Activated CD8-positive, alpha-beta memory T cell treated with anti-CD3 and anti-CD28 coated beads for 36 hours (primary cell): ENCODE measurements at regions not wholly inside any gene's neighbourhood (a gene's known extent, or its start where the extent isn't known, plus 50 kb on each side); places are given as distances from the start of the nearest gene placed in this dataset.

Source experiments
- CTCF ChIA-PET: fragments of 350-600 bp; sonication (Branson Sonifier 250); formaldehyde crosslinking; loops from one replicate; lab custom pipeline; 2021; ENCODE audit warnings: antibody characterized with exemption; lab: Charles Lee
- POLR2A ChIA-PET: fragments of 350-600 bp; sonication (Branson Sonifier 250); formaldehyde crosslinking; loops from one replicate; lab custom pipeline; 2021; ENCODE audit warnings: antibody characterized with exemption; lab: Charles Lee

GRCh38 chr3:72698154-72698917 is 149.9 kb downstream of the SHQ1 start:
- CTCF ChIA-PET, result interaction anchor here (1.5 kb wide), 1 partner anchor 9 kb away, joined by 3 read pairs; no protein-coding TSS in a partner anchor
- POLR2A ChIA-PET, result no interaction called here

- POLR2A ChIA-PET, result interaction anchor here (0.6 kb wide), 1 partner anchor 29 kb away, joined by 3 read pairs; no protein-coding TSS in a partner anchor
- CTCF ChIA-PET, result interaction anchor here (1.5 kb wide), 1 partner anchor 9 kb away, joined by 3 read pairs; no protein-coding TSS in a partner anchor
These were observed 150.5 kb downstream of the SHQ1 start for GRCh38 chr3:72697717-72698116.

GRCh38 chr3:72696815-72697214 is 151.4 kb downstream of the SHQ1 start:
- POLR2A ChIA-PET, result interaction anchor here (0.6 to 0.7 kb wide), 2 partner anchors 29 to 726 kb away, joined by 3 to 6 read pairs; no protein-coding TSS in a partner anchor

GRCh38 chr3:72694398-72694797 is 153.8 kb downstream of the SHQ1 start:
- CTCF ChIA-PET, result no interaction called here
- POLR2A ChIA-PET, result no interaction called here

More at GRCh38 chr3:72696815-72697214, 151.4 kb downstream of the SHQ1 start:
- CTCF ChIA-PET, result interaction anchor here (1.5 kb wide), 1 partner anchor 8 kb away, joined by 3 read pairs; no protein-coding TSS in a partner anchor

GRCh38 chr3:72692990-72693389 is 155.3 kb downstream of the SHQ1 start:
- CTCF ChIA-PET, result no interaction called here
- POLR2A ChIA-PET, result no interaction called here

- ChIA-PET CTCF (interaction anchor here (0.8 to 0.9 kb wide), 2 partner anchors 19 to 27 kb away, joined by 3 read pairs; no protein-coding TSS in a partner anchor), POLR2A (no interaction called here)
These were observed 157.6 kb downstream of the SHQ1 start for GRCh38 chr3:72690629-72691028.

- ChIA-PET POLR2A (no interaction called here), CTCF (no interaction called here)
These were observed 165.3 kb downstream of the SHQ1 start for GRCh38 chr3:72682936-72683452.

GRCh38 chr3:72681598-72681997 is 166.6 kb downstream of the SHQ1 start:
- CTCF ChIA-PET, result no interaction called here
- POLR2A ChIA-PET, result no interaction called here

- POLR2A ChIA-PET, result no interaction called here
These were observed 167.5 kb downstream of the SHQ1 start for GRCh38 chr3:72680766-72681165.

GRCh38 chr3:72679540-72680198 is 168.6 kb downstream of the SHQ1 start:
- ChIA-PET CTCF (no interaction called here), POLR2A (no interaction called here)

More at GRCh38 chr3:72680766-72681165, 167.5 kb downstream of the SHQ1 start:
- CTCF ChIA-PET, result no interaction called here

GRCh38 chr3:72678867-72679266 is 169.4 kb downstream of the SHQ1 start:
- POLR2A ChIA-PET, result no interaction called here
- CTCF ChIA-PET, result no interaction called here

- CTCF ChIA-PET, result no interaction called here
- POLR2A ChIA-PET, result no interaction called here
These were observed 169.9 kb downstream of the SHQ1 start for GRCh38 chr3:72678380-72678779.

- CTCF ChIA-PET, result no interaction called here
- POLR2A ChIA-PET, result no interaction called here
These were observed 173.0 kb downstream of the SHQ1 start for GRCh38 chr3:72675243-72675642.

- CTCF ChIA-PET, result no interaction called here
These were observed 175.1 kb downstream of the SHQ1 start for GRCh38 chr3:72673011-72673771.

GRCh38 chr3:72669224-72669623 is 179.0 kb downstream of the SHQ1 start:
- ChIA-PET POLR2A (no interaction called here), CTCF (no interaction called here)

More at GRCh38 chr3:72673011-72673771, 175.1 kb downstream of the SHQ1 start:
- POLR2A ChIA-PET, result interaction anchor here (0.6 kb wide), 1 partner anchor 817 kb away, joined by 7 read pairs; no protein-coding TSS in a partner anchor

GRCh38 chr3:72666447-72666755 is 181.8 kb downstream of the SHQ1 start:
- CTCF ChIA-PET, result interaction anchor here (0.6 to 3.1 kb wide), 7 partner anchors 8 to 184 kb away, joined by 3 to 15 read pairs (median 5); no protein-coding TSS in a partner anchor
- POLR2A ChIA-PET, result no interaction called here

GRCh38 chr3:72665701-72666446 is 182.4 kb downstream of the SHQ1 start:
- ChIA-PET CTCF (interaction anchor here (0.6 to 3.1 kb wide), 11 partner anchors 8 to 185 kb away, joined by 3 to 15 read pairs (median 3); no protein-coding TSS in a partner anchor), POLR2A (interaction anchor here (0.7 kb wide), 1 partner anchor 30 kb away, joined by 3 read pairs; no protein-coding TSS in a partner anchor)

- POLR2A ChIA-PET, result interaction anchor here (0.7 kb wide), 1 partner anchor 29 kb away, joined by 3 read pairs; no protein-coding TSS in a partner anchor
- CTCF ChIA-PET, result interaction anchor here (0.8 to 3.1 kb wide), 5 partner anchors 7 to 161 kb away, joined by 3 to 15 read pairs (median 3); no protein-coding TSS in a partner anchor
These were observed 183.1 kb downstream of the SHQ1 start for GRCh38 chr3:72665103-72665502.
